Right atrium auricular region (tissue), 2 donors: ENCODE measurements at regions not wholly inside any gene's neighbourhood (a gene's known extent, or its start where the extent isn't known, plus 50 kb on each side); places are given as distances from the start of the nearest gene placed in this dataset.

ENCODE experiments used
- DNase-seq: peaks from one replicate; pipeline ENCODE4 v3.0.0-alpha.2; 2019; ENCODE audit warnings: low spot score
- H3K27ac ChIP-seq, 2 donors: fragments of 200-600 bp; sonication (generic); 1 replicate in 1 of 2; 2 replicates in 1 of 2; pipeline ENCODE4 v1.5.1; 2016 to 2019
- H3K27me3 ChIP-seq, 2 donors: fragments of 200-600 bp; sonication (generic); one replicate each; pipeline versions ENCODE4 v1.5.1 to v1.6.0; 2017 to 2019
- H3K36me3 ChIP-seq: fragments of 200-600 bp; sonication (generic); one replicate; pipeline ENCODE4 v1.5.1; 2016
- H3K4me1 ChIP-seq, 2 donors: fragments of 200-600 bp; sonication (generic); one replicate each; pipeline versions ENCODE4 v1.5.1 to v1.6.0; 2017 to 2019
- H3K4me3 ChIP-seq, 2 donors: fragments of 200-600 bp; sonication (generic); 1 replicate in 1 of 2; 2 replicates in 1 of 2; pipeline ENCODE4 v1.5.1; 2017 to 2019; ENCODE audit warnings: mild to moderate bottlenecking in 1 of 2, moderate library complexity in 1 of 2
- H3K9me3 ChIP-seq, 2 donors: fragments of 200-600 bp; sonication (generic); one replicate each; pipeline ENCODE4 v1.5.1; 2019
- TF ChIP-seq, protein P1 (sequence below), 2 donors: fragments of 200-600 bp; sonication (generic); IDR thresholded peaks; one replicate each; pipeline ENCODE4 v1.5.1; 2019; ENCODE audit warnings: antibody characterized with exemption in 2 of 2

GRCh38 chr10:124240839-124241291 is 147.5 kb upstream of the CHST15 start:
- TF ChIP-seq, protein P1, sequence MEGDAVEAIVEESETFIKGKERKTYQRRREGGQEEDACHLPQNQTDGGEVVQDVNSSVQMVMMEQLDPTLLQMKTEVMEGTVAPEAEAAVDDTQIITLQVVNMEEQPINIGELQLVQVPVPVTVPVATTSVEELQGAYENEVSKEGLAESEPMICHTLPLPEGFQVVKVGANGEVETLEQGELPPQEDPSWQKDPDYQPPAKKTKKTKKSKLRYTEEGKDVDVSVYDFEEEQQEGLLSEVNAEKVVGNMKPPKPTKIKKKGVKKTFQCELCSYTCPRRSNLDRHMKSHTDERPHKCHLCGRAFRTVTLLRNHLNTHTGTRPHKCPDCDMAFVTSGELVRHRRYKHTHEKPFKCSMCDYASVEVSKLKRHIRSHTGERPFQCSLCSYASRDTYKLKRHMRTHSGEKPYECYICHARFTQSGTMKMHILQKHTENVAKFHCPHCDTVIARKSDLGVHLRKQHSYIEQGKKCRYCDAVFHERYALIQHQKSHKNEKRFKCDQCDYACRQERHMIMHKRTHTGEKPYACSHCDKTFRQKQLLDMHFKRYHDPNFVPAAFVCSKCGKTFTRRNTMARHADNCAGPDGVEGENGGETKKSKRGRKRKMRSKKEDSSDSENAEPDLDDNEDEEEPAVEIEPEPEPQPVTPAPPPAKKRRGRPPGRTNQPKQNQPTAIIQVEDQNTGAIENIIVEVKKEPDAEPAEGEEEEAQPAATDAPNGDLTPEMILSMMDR (IDR thresholded peaks at IDR 0.05) = no peak
- Histone ChIP-seq H3K4me1 (no peaks in the 10 kb centered on the region), H3K9me3 (peaks cover 0 to 9% of the 10 kb centered on the region in 2 donors), H3K27me3 (no peaks in the 10 kb centered on the region), H3K27ac (no peak overlapping the region), H3K4me3 (no peak overlapping the region), H3K36me3 (no peaks in the 10 kb centered on the region)
- DNase-seq = no peak

- Histone ChIP-seq H3K4me3 (no peak overlapping the region), H3K36me3 (no peaks in the 10 kb centered on the region), H3K4me1 (no peaks in the 10 kb centered on the region), H3K27ac (no peak overlapping the region), H3K9me3 (peaks cover 0 to 9% of the 10 kb centered on the region in 2 donors), H3K27me3 (no peaks in the 10 kb centered on the region)
- no peak for DNase-seq
- TF ChIP-seq, protein P1 (IDR thresholded peaks at IDR 0.05) = no peak
Observed at GRCh38 chr10:124239696-124240095, 146.3 kb upstream of the CHST15 start.

DNA sequence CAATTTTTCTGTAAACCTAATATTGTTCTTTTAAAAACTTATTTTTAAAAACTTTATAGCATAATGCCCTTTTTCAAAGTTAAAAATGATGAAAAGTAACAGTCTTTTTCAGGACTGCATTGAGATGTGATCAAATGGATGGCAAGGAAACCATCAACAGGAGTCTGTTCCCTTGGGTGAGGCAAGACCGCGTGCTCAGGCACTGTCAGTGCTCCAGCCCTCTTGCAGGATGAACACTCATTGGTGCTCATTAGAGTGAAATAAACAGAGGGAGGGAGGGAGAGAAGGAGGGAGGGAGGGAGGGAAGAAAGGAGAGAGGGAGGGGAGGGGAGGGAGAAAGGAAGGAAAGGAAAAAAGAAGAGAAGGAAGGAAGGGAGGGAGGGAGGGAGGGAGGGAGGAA is 145.7 kb upstream of the CHST15 start:
- H3K9me3 ChIP-seq = peaks cover 0 to 9% of the 10 kb centered on the region in 2 donors
- TF ChIP-seq, protein P1 (IDR thresholded peaks at IDR 0.05) = no peak
- DNase-seq = no peak

GRCh38 chr10:124238367-124238766 is 145.0 kb upstream of the CHST15 start:
- no peak overlapping the region for H3K27ac ChIP-seq
- no peak overlapping the region for H3K4me3 ChIP-seq
- TF ChIP-seq, protein P1 (IDR thresholded peaks at IDR 0.05) = no peak
- no peaks in the 10 kb centered on the region for H3K4me1 ChIP-seq
- H3K27me3 ChIP-seq = no peaks in the 10 kb centered on the region
- DNase-seq = no peak
- peaks cover 0 to 9% of the 10 kb centered on the region in 2 donors for H3K9me3 ChIP-seq
- no peaks in the 10 kb centered on the region for H3K36me3 ChIP-seq

More for the DNA sequence above, 145.7 kb upstream of the CHST15 start:
- no peaks in the 10 kb centered on the region for H3K4me1 ChIP-seq
- H3K4me3 ChIP-seq = no peak overlapping the region
- H3K27ac ChIP-seq = no peak overlapping the region
- no peaks in the 10 kb centered on the region for H3K27me3 ChIP-seq
- no peaks in the 10 kb centered on the region for H3K36me3 ChIP-seq

GRCh38 chr10:124237282-124237961 is 144.0 kb upstream of the CHST15 start:
- H3K36me3 ChIP-seq = no peaks in the 10 kb centered on the region

More at GRCh38 chr10:124237282-124237961, 144.0 kb upstream of the CHST15 start:
- Histone ChIP-seq H3K4me1 (no peaks in the 10 kb centered on the region), H3K27me3 (no peaks in the 10 kb centered on the region), H3K4me3 (no peak overlapping the region), H3K27ac (no peak overlapping the region), H3K9me3 (peaks cover 0 to 9% of the 10 kb centered on the region in 2 donors)
- DNase-seq = no peak
- TF ChIP-seq, protein P1 (IDR thresholded peaks at IDR 0.05) = no peak
